PC-9 (cell line): ENCODE measurements at regions not wholly inside any gene's neighbourhood (a gene's known extent, or its start where the extent isn't known, plus 50 kb on each side); places are given as distances from the start of the nearest gene placed in this dataset.

ENCODE experiments used
- BruUV-seq: library from RNA; stranded (reverse); fragments of 400-500 nt; replicated peaks from 2 replicates; lab custom pipeline; 2021; lab: Mats Ljungman, UMichigan
- CTCF ChIA-PET: fragments of 300-600 bp; sonication (Branson Sonifier 250); formaldehyde crosslinking; loops from one replicate; lab custom pipeline; 2022; ENCODE audit warnings: antibody characterized with exemption; lab: Charles Lee
- POLR2A ChIA-PET: fragments of 300-600 bp; sonication (Branson Sonifier 250); formaldehyde crosslinking; loops from one replicate; lab custom pipeline; 2022; ENCODE audit warnings: antibody characterized with exemption; ENCODE audit not compliant: unreplicated experiment; lab: Charles Lee
- DNase-seq, 2 experiments: peaks; one replicate each; pipeline versions ENCODE4 v3.0.0 to v3.0.0-alpha.2; 2015 to 2022; ENCODE audit warnings: mixed read lengths in 1 of 2
- H2AFZ ChIP-seq: fragments of 200-600 bp; sonication (generic); 2 replicates; pipeline ENCODE4 v1.8.1; 2017; ENCODE audit warnings: antibody characterized with exemption
- H3F3A ChIP-seq: fragments of 200-600 bp; sonication (generic); 2 replicates; pipeline ENCODE4 v1.8.1; 2017; ENCODE audit warnings: antibody characterized with exemption, mild to moderate bottlenecking, low read depth; ENCODE audit not compliant: insufficient read depth
- H3K27ac ChIP-seq: fragments of 200-600 bp; sonication (generic); 2 replicates; pipeline ENCODE4 v1.6.1; 2016; ENCODE audit warnings: mixed run types
- H3K27me3 ChIP-seq: fragments of 200-600 bp; sonication (generic); 2 replicates; pipeline ENCODE4 v1.6.1; 2016; ENCODE audit warnings: low read depth, mixed run types; ENCODE audit not compliant: insufficient read depth
- H3K36me3 ChIP-seq: fragments of 200-600 bp; sonication (generic); 2 replicates; pipeline ENCODE4 v1.6.1; 2016; ENCODE audit warnings: low read depth, mixed run types
- H3K4me1 ChIP-seq: fragments of 200-600 bp; sonication (generic); replicated peaks from 2 replicates; pipeline ENCODE4 v1.6.1; 2016; ENCODE audit warnings: mixed run types; ENCODE audit not compliant: insufficient read depth
- H3K4me2 ChIP-seq: fragments of 200-600 bp; sonication (generic); 2 replicates; pipeline ENCODE4 v1.6.1; 2017; ENCODE audit warnings: mixed run types
- H3K4me3 ChIP-seq: fragments of 200-600 bp; sonication (generic); 2 replicates; pipeline ENCODE4 v1.6.1; 2016; ENCODE audit warnings: mixed run types
- H3K79me2 ChIP-seq: fragments of 200-600 bp; sonication (generic); 2 replicates; pipeline ENCODE4 v1.6.1; 2017; ENCODE audit warnings: low read depth, mixed run types
- H3K9me2 ChIP-seq: fragments of 200-600 bp; sonication (generic); 2 replicates; pipeline ENCODE4 v1.8.1; 2017; ENCODE audit warnings: mild to moderate bottlenecking; ENCODE audit not compliant: insufficient read depth
- H3K9me3 ChIP-seq: fragments of 200-600 bp; sonication (generic); 2 replicates; pipeline ENCODE4 v1.8.1; 2016; ENCODE audit warnings: low read depth; ENCODE audit not compliant: insufficient read depth
- H4K20me1 ChIP-seq: fragments of 200-600 bp; sonication (generic); 2 replicates; pipeline ENCODE4 v1.8.1; 2017; ENCODE audit not compliant: insufficient read depth
- EZH2 ChIP-seq: fragments of 200-600 bp; sonication (generic); IDR thresholded peaks from 2 replicates; pipeline ENCODE4 v1.8.0; 2017; ENCODE audit warnings: antibody characterized with exemption, low read depth
- intact Hi-C: fragments of 100-400 bp; cut with micrococcal nuclease; formaldehyde crosslinking; loops from one replicate; pipeline ENCODE4 v1.10.0; 2022; ENCODE audit not compliant: unreplicated experiment
- TF ChIP-seq, protein P1 (sequence below): fragments of 200-600 bp; sonication (generic); conservative IDR thresholded peaks from 2 replicates; pipeline ENCODE4 v1.6.1; 2017; ENCODE audit warnings: mixed run types, antibody characterized with exemption, mild to moderate bottlenecking, moderate library complexity

DNA sequence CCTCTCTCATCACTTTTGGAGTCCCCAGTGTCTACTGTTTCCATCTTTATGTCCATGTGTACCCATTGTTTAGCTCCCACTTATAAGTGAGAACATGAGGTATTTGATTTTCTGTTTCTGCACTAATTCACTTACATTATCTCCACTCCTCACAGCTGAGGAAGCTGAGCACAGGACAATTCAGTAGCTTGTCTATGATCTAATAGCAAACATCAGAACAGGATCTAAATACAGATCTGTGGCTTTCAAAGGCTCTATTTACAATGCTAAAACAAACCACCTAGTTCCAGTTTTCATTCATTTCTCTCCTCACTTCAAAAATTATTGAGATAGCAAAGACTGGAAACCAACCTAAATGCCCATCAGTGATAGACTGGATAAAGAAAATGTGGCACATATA is 52.0 kb upstream of the DDX18 start:
- H2AFZ ChIP-seq, result no peak overlapping the region
- CTCF ChIA-PET, result no interaction called here
- H3K9me2 ChIP-seq, result no peaks in the 10 kb centered on the region
- no peak overlapping the region for H3K4me2 ChIP-seq
- TF ChIP-seq, protein P1, sequence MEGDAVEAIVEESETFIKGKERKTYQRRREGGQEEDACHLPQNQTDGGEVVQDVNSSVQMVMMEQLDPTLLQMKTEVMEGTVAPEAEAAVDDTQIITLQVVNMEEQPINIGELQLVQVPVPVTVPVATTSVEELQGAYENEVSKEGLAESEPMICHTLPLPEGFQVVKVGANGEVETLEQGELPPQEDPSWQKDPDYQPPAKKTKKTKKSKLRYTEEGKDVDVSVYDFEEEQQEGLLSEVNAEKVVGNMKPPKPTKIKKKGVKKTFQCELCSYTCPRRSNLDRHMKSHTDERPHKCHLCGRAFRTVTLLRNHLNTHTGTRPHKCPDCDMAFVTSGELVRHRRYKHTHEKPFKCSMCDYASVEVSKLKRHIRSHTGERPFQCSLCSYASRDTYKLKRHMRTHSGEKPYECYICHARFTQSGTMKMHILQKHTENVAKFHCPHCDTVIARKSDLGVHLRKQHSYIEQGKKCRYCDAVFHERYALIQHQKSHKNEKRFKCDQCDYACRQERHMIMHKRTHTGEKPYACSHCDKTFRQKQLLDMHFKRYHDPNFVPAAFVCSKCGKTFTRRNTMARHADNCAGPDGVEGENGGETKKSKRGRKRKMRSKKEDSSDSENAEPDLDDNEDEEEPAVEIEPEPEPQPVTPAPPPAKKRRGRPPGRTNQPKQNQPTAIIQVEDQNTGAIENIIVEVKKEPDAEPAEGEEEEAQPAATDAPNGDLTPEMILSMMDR, result no peak
- TF ChIP-seq EZH2, result no peak
- no peaks in the 10 kb centered on the region for H4K20me1 ChIP-seq
- POLR2A ChIA-PET, result no interaction called here
- H3K79me2 ChIP-seq, result no peaks in the 10 kb centered on the region
- no peaks in the 10 kb centered on the region for H3K4me1 ChIP-seq
- no peaks in the 10 kb centered on the region for H3F3A ChIP-seq
- H3K36me3 ChIP-seq, result no peaks in the 10 kb centered on the region
- no peak for DNase-seq
- H3K27ac ChIP-seq, result no peak overlapping the region
- H3K9me3 ChIP-seq, result no peaks in the 10 kb centered on the region
- H3K4me3 ChIP-seq, result no peak overlapping the region
- intact Hi-C loops, result no loop called here
- no peaks in the 10 kb centered on the region for H3K27me3 ChIP-seq
- BruUV-seq, result no TSS peak

DNA sequence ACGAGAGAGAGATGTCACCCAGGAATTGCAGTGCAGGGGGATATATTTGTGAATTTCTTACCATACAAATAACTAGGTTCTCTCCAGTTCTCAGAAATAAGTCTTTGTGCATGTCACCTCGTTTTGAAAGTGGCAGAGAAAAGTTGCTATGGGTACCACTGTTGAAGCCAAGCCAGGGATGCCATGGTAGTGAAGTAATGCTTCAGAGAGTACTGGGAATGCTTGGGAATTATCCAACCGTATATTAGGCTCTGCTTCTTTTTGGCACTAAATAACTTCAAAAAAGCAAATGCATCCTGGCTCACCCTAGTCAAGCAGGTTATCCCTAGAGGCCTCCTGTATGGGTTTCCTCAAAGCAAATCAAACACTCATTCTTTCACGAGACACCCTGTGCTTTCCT is 50.7 kb upstream of the DDX18 start:
- CTCF ChIA-PET, result no interaction called here
- no peak overlapping the region for H3K27ac ChIP-seq

More for the DNA sequence above, 50.7 kb upstream of the DDX18 start:
- no peaks in the 10 kb centered on the region for H3F3A ChIP-seq
- H3K79me2 ChIP-seq, result no peaks in the 10 kb centered on the region
- H3K4me1 ChIP-seq, result no peaks in the 10 kb centered on the region
- no peak for DNase-seq
- BruUV-seq, result no TSS peak
- H3K36me3 ChIP-seq, result no peaks in the 10 kb centered on the region
- peaks cover 4% of the 10 kb centered on the region; the same call in 1 of the 2 replicates for H3K27me3 ChIP-seq
- no peaks in the 10 kb centered on the region for H4K20me1 ChIP-seq
- intact Hi-C loops, result no loop called here
- POLR2A ChIA-PET, result no interaction called here
- H3K9me2 ChIP-seq, result no peaks in the 10 kb centered on the region
- H2AFZ ChIP-seq, result no peak overlapping the region
- no peak for TF ChIP-seq EZH2
- TF ChIP-seq, protein P1, result no peak
- no peak overlapping the region for H3K4me2 ChIP-seq
- no peak overlapping the region for H3K4me3 ChIP-seq
- no peaks in the 10 kb centered on the region for H3K9me3 ChIP-seq
